ENCODE measurements at regions not wholly inside any gene's neighbourhood (a gene's known extent, or its start where the extent isn't known, plus 50 kb on each side); places are given as distances from the start of the nearest gene placed in this dataset.

GRCh38 chr7:50914460-50914859, 131.8 kb upstream of the GRB10 start:
- Histone ChIP-seq H3K4me2 (no peak overlapping the region), H4K20me1 (ENCODE audit: insufficient read depth) (no peaks in the 10 kb centered on the region), H3K79me2 (ENCODE audit: insufficient read depth) (no peaks in the 10 kb centered on the region), H3K4me3 (ENCODE audit: low read depth in 2 of 2, low read length in 1 of 2) (no peak overlapping the region), H3K9ac (no peak overlapping the region), H3K4me1 (ENCODE audit: control insufficient read depth in 1 of 2, insufficient read depth in 2 of 2, low read depth in 1 of 2, low read length in 1 of 2) (no peaks in the 10 kb centered on the region), H3K9me3 (0 out of 2 replicates have a peak, but pooled peaks cover 5% of the 10 kb centered on the region), H2AFZ (ENCODE audit: low read depth) (no peak overlapping the region), H3K27me3 (ENCODE audit: insufficient read depth) (peaks cover 53% of the 10 kb centered on the region), H3K9me2 (no peaks in the 10 kb centered on the region), H3K27ac (ENCODE audit: low read depth in 2 of 2, low read length in 1 of 2) (no peak overlapping the region), H3F3A (replicated peaks; ENCODE audit: insufficient read depth) (no peaks in the 10 kb centered on the region), H3K36me3 (replicated peaks in 1 of 2; ENCODE audit: control insufficient read depth in 1 of 2, insufficient read depth in 2 of 2, low read length in 1 of 2) (no peaks in the 10 kb centered on the region)
- WGBS (ENCODE audit: low lambda C conversion rate): 2% methylated on average over 3 of the region's 3 CpGs
- ChIA-PET CTCF (no interaction called here), POLR2A (no interaction called here)
- DNase-seq: no peak
- TF ChIP-seq GABPA (IDR thresholded peaks at IDR 0.05; ENCODE audit: low read depth) (no peak), GATA2 (CRISPR knock-in tag; IDR thresholded peaks at IDR 0.05) (no peak), JUND (IDR thresholded peaks at IDR 0.05) (no peak), YY1 (IDR thresholded peaks at IDR 0.05; ENCODE audit: low read depth) (no peak), POLR2AphosphoS5 (IDR thresholded peaks at IDR 0.05; ENCODE audit: low read depth, low read length) (no peak), EZH2phosphoT487 (IDR thresholded peaks at IDR 0.05; ENCODE audit: borderline replicate concordance, low read depth) (no peak), RAD21 (IDR thresholded peaks at IDR 0.05; ENCODE audit: low read length) (no peak), SMC3 (IDR thresholded peaks at IDR 0.05; ENCODE audit: low read depth, low read length) (no peak), TEAD4 (IDR thresholded peaks at IDR 0.05; ENCODE audit: borderline replicate concordance, insufficient read depth) (no peak), NFIC (IDR thresholded peaks at IDR 0.05; ENCODE audit: borderline replicate concordance) (no peak)

DNA sequence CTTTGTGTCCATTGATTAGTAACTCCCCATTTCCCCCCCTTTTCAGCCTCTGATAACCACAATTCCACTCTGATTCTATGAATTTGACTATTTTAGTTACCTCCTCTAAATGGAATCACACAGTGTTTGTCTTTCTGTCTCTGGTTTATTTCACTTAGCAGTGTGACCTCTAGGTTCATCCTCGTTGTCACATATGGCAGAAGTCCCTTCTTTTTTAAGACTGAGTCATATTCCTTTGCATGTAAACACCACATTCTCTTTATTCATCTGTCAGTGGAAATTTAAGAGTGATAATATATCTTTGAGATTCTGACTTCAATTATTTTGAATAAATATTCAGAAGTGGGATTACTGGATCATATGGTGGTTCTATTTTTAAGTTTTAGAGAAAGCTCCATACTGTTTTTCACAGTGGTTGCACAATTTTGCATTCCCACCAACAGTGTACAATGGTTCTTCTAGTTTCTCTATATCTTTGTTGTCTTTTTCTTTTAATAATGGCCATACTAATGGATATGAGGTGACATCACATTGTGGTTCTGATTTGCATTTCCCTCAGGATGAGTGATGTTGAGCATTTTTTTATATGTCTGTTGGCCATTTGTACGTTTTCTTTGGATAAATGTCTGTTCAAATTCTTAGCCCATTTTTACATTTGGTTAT, 126.1 kb upstream of the GRB10 start:
- no peak overlapping the region for H2AFZ ChIP-seq (ENCODE audit: low read depth)
- WGBS (ENCODE audit: low lambda C conversion rate): 2% methylated on average over 2 of the region's 2 CpGs
- H3K27ac ChIP-seq (ENCODE audit: low read depth in 2 of 2, low read length in 1 of 2): no peak overlapping the region
- H3K4me1 ChIP-seq (ENCODE audit: control insufficient read depth in 1 of 2, insufficient read depth in 2 of 2, low read depth in 1 of 2, low read length in 1 of 2): no peaks in the 10 kb centered on the region
- H3K4me2 ChIP-seq: no peak overlapping the region
- peaks cover 6% of the 10 kb centered on the region; the same call in 1 of the 2 replicates for H3K27me3 ChIP-seq (ENCODE audit: insufficient read depth)
- H3K4me3 ChIP-seq (ENCODE audit: low read depth in 2 of 2, low read length in 1 of 2): no peak overlapping the region
- H3F3A ChIP-seq (replicated peaks; ENCODE audit: insufficient read depth): no peaks in the 10 kb centered on the region
- ChIA-PET CTCF (interaction anchor here (0.6 kb wide), 1 partner anchor 226 kb away, joined by 3 read pairs; no protein-coding TSS in a partner anchor), POLR2A (no interaction called here)
- no peak for DNase-seq
- no peak overlapping the region for H3K9ac ChIP-seq
- no peaks in the 10 kb centered on the region for H3K9me2 ChIP-seq
- H3K36me3 ChIP-seq (replicated peaks in 1 of 2; ENCODE audit: control insufficient read depth in 1 of 2, insufficient read depth in 2 of 2, low read length in 1 of 2): no peaks in the 10 kb centered on the region
- 0 out of 2 replicates have a peak, but pooled peaks cover 5% of the 10 kb centered on the region for H3K9me3 ChIP-seq
- H4K20me1 ChIP-seq (ENCODE audit: insufficient read depth): no peaks in the 10 kb centered on the region
- H3K79me2 ChIP-seq (ENCODE audit: insufficient read depth): no peaks in the 10 kb centered on the region
- TF ChIP-seq MAX (IDR thresholded peaks at IDR 0.05; ENCODE audit: low read depth) (no peak), CTCF (IDR thresholded peaks at IDR 0.05) (no peak), FOXJ3 (CRISPR knock-in tag; IDR thresholded peaks at IDR 0.05) (no peak), MEF2A (IDR thresholded peaks at IDR 0.05; ENCODE audit: borderline replicate concordance, low read depth) (no peak), TAF1 (IDR thresholded peaks at IDR 0.05; ENCODE audit: borderline replicate concordance, low read depth, low read length) (no peak), RAD21 (IDR thresholded peaks at IDR 0.05; ENCODE audit: low read length) (no peak), FOXM1 (IDR thresholded peaks at IDR 0.05; ENCODE audit: low read depth) (no peak), CHD2 (IDR thresholded peaks at IDR 0.05; ENCODE audit: low read length, partially characterized antibody) (no peak), RCOR1 (IDR thresholded peaks at IDR 0.05; ENCODE audit: low read length) (no peak), USF2 (IDR thresholded peaks at IDR 0.05; ENCODE audit: borderline replicate concordance, low read depth, low read length) (no peak), MXI1 (IDR thresholded peaks at IDR 0.05; ENCODE audit: low read depth, low read length) (no peak), YY1 (IDR thresholded peaks at IDR 0.05; ENCODE audit: low read depth) (no peak), NRF1 (IDR thresholded peaks at IDR 0.05; ENCODE audit: low read depth, low read length) (no peak), SIN3A (IDR thresholded peaks at IDR 0.05; ENCODE audit: borderline replicate concordance, low read depth, low read length) (no peak), EZH2phosphoT487 (IDR thresholded peaks at IDR 0.05; ENCODE audit: borderline replicate concordance, low read depth) (no peak)
- TF ChIP-seq, protein P1, sequence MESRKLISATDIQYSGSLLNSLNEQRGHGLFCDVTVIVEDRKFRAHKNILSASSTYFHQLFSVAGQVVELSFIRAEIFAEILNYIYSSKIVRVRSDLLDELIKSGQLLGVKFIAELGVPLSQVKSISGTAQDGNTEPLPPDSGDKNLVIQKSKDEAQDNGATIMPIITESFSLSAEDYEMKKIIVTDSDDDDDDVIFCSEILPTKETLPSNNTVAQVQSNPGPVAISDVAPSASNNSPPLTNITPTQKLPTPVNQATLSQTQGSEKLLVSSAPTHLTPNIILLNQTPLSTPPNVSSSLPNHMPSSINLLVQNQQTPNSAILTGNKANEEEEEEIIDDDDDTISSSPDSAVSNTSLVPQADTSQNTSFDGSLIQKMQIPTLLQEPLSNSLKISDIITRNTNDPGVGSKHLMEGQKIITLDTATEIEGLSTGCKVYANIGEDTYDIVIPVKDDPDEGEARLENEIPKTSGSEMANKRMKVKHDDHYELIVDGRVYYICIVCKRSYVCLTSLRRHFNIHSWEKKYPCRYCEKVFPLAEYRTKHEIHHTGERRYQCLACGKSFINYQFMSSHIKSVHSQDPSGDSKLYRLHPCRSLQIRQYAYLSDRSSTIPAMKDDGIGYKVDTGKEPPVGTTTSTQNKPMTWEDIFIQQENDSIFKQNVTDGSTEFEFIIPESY (IDR thresholded peaks at IDR 0.05; ENCODE audit: borderline replicate concordance, low read depth): no peak

All from SK-N-SH (cell line).